ENCODE measurements at regions not wholly inside any gene's neighbourhood (a gene's known extent, or its start where the extent isn't known, plus 50 kb on each side); places are given as distances from the start of the nearest gene placed in this dataset.

- TF ChIP-seq GATA2 (IDR thresholded peaks at IDR 0.05; ENCODE audit: low read depth, low read length) (no peak), GATA3 (IDR thresholded peaks at IDR 0.05; ENCODE audit: low read depth, low read length) (no peak)
Observed at GRCh38 chr14:61627612-61628011, 67.7 kb upstream of the HIF1A start.
